ENCODE measurements at regions not wholly inside any gene's neighbourhood (a gene's known extent, or its start where the extent isn't known, plus 50 kb on each side); places are given as distances from the start of the nearest gene placed in this dataset.

GRCh38 chr7:106369816-106370215 lies 85.0 kb upstream of the NAMPT start:
- TF ChIP-seq RAD21 (IDR thresholded peaks at IDR 0.05; ENCODE audit: low read depth): no peak
- TF ChIP-seq REST (IDR thresholded peaks at IDR 0.05; ENCODE audit: low read depth): no peak
- TF ChIP-seq CEBPB (IDR thresholded peaks at IDR 0.05): no peak
- TF ChIP-seq EP300 (IDR thresholded peaks at IDR 0.05; ENCODE audit: borderline replicate concordance): no peak
- no peak for TF ChIP-seq EGR1 (IDR thresholded peaks at IDR 0.05)
- TF ChIP-seq CREB1 (IDR thresholded peaks at IDR 0.05; ENCODE audit: low read depth): no peak
- TF ChIP-seq NFIC (IDR thresholded peaks at IDR 0.05): no peak
- no peak for TF ChIP-seq TAF1 (IDR thresholded peaks at IDR 0.05; ENCODE audit: low read depth)
- TF ChIP-seq YY1 (IDR thresholded peaks at IDR 0.05; ENCODE audit: low read depth): no peak
- TF ChIP-seq TEAD4 (IDR thresholded peaks at IDR 0.05): no peak
- no peak for TF ChIP-seq FOXM1 (IDR thresholded peaks at IDR 0.05; ENCODE audit: borderline replicate concordance, low read depth)
- no peak for TF ChIP-seq MAX (IDR thresholded peaks at IDR 0.05)
- TF ChIP-seq USF1 (IDR thresholded peaks at IDR 0.05): no peak
- no peak for TF ChIP-seq TCF12 (IDR thresholded peaks at IDR 0.05; ENCODE audit: low read depth)
- TF ChIP-seq ZBTB7A (IDR thresholded peaks at IDR 0.05; ENCODE audit: low read depth): no peak

DNA sequence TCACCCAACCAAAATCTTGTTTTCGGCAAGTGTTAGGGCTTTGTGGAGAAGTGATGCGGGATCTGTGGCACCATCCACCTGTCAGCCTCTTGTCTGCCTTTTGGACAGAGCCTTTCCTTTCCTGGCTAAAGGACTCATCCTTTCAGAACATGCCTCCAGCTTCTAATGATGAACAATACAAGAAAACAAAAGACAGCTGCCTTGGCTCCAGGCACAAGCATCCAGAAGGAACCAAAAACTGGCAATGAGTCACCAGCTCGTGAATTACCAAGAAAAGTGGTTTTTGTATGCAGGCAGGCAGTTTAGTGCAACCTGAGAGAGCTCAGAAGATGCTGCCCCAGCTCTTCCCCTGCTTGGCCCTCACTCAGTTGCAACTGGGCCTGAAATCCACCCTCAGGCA lies 84.6 kb upstream of the NAMPT start:
- TF ChIP-seq EP300 (IDR thresholded peaks at IDR 0.05; ENCODE audit: borderline replicate concordance) (no peak), ZBTB7A (IDR thresholded peaks at IDR 0.05; ENCODE audit: low read depth) (no peak), NFIC (IDR thresholded peaks at IDR 0.05) (no peak), EGR1 (IDR thresholded peaks at IDR 0.05) (no peak), CEBPB (IDR thresholded peaks at IDR 0.05) (no peak), REST (IDR thresholded peaks at IDR 0.05; ENCODE audit: low read depth) (no peak), FOXM1 (IDR thresholded peaks at IDR 0.05; ENCODE audit: borderline replicate concordance, low read depth) (no peak), TEAD4 (IDR thresholded peaks at IDR 0.05) (no peak), CREB1 (IDR thresholded peaks at IDR 0.05; ENCODE audit: low read depth) (no peak), YY1 (IDR thresholded peaks at IDR 0.05; ENCODE audit: low read depth) (no peak), RAD21 (IDR thresholded peaks at IDR 0.05; ENCODE audit: low read depth) (no peak)

DNA sequence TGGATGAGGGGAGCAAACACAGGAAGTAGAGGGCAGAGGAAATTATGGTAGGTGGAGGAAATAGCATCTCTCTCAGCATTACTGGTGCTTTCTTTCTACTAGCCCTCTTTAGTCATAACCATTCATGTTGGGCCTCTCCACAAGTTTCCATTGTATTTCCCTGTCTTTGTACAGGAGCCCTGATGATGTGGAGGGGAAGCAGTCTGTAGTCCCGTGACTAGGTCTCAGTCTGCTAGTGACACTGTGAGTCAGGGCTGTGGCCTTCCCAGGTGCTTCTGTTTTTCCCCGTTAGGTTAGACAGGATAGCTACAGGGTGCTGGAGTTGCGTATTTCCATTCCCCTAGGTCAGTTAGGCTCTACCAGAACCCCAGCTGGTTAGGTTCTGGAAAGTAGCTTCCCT lies 82.9 kb upstream of the NAMPT start:
- TF ChIP-seq EP300 (IDR thresholded peaks at IDR 0.05; ENCODE audit: borderline replicate concordance) (no peak), RAD21 (IDR thresholded peaks at IDR 0.05; ENCODE audit: low read depth) (no peak), ZBTB7A (IDR thresholded peaks at IDR 0.05; ENCODE audit: low read depth) (no peak), YY1 (IDR thresholded peaks at IDR 0.05; ENCODE audit: low read depth) (no peak), TEAD4 (IDR thresholded peaks at IDR 0.05) (no peak), TCF12 (IDR thresholded peaks at IDR 0.05; ENCODE audit: low read depth) (no peak), FOXM1 (IDR thresholded peaks at IDR 0.05; ENCODE audit: borderline replicate concordance, low read depth) (no peak), CEBPB (IDR thresholded peaks at IDR 0.05) (no peak), NFIC (IDR thresholded peaks at IDR 0.05) (no peak), CREB1 (IDR thresholded peaks at IDR 0.05; ENCODE audit: low read depth) (no peak), EGR1 (IDR thresholded peaks at IDR 0.05) (no peak)

- TF ChIP-seq NFIC (IDR thresholded peaks at IDR 0.05) (no peak), RAD21 (IDR thresholded peaks at IDR 0.05; ENCODE audit: low read depth) (peak; percentile 53)
Observed at GRCh38 chr7:106367018-106367420, 82.2 kb upstream of the NAMPT start.

- no peak for TF ChIP-seq ZBTB7A (IDR thresholded peaks at IDR 0.05; ENCODE audit: low read depth)
Observed at GRCh38 chr7:106365252-106366005, 80.6 kb upstream of the NAMPT start.

DNA sequence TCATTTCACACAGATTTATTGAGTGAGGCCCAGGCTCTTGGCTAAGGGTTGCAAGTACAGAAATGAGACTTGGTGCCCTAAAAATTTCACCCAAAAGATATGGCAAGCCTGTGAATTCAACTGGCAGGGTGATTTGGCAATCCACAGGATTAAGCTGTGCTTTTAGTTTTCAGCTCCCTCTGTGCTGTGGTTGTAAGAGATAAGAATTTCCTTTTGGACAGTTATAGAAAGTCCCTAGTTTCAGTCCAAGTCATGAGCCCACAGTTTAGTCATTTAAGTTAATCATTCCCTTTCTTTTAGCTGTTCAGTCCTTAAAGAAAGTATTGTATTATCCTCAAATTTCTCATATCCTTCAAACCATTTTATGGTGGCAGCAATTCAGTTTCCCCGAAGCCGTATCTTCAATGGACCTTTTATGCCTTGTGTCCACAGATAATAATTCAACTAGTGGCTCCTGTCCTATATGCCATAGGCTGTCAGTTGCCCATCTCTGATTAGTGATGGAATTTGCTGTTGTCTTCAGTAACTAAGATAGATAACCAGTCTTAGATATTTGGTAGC lies 73.4 kb upstream of the NAMPT start:
- TF ChIP-seq USF1 (IDR thresholded peaks at IDR 0.05) (no peak), EGR1 (IDR thresholded peaks at IDR 0.05) (no peak), TEAD4 (IDR thresholded peaks at IDR 0.05) (no peak), CREB1 (IDR thresholded peaks at IDR 0.05; ENCODE audit: low read depth) (no peak), RAD21 (IDR thresholded peaks at IDR 0.05; ENCODE audit: low read depth) (no peak), EP300 (IDR thresholded peaks at IDR 0.05; ENCODE audit: borderline replicate concordance) (no peak), YY1 (IDR thresholded peaks at IDR 0.05; ENCODE audit: low read depth) (no peak), FOXM1 (IDR thresholded peaks at IDR 0.05; ENCODE audit: borderline replicate concordance, low read depth) (no peak), MAX (IDR thresholded peaks at IDR 0.05) (no peak), REST (IDR thresholded peaks at IDR 0.05; ENCODE audit: low read depth) (no peak), ZBTB7A (IDR thresholded peaks at IDR 0.05; ENCODE audit: low read depth) (no peak), CEBPB (IDR thresholded peaks at IDR 0.05) (no peak), TAF1 (IDR thresholded peaks at IDR 0.05; ENCODE audit: low read depth) (no peak)
